ENCODE measurements at regions not wholly inside any gene's neighbourhood (a gene's known extent, or its start where the extent isn't known, plus 50 kb on each side); places are given as distances from the start of the nearest gene placed in this dataset.

- TF ChIP-seq GATA3 (IDR thresholded peaks at IDR 0.05; ENCODE audit: borderline replicate concordance) (no peak), CHD4 (IDR thresholded peaks at IDR 0.05; ENCODE audit: borderline replicate concordance) (no peak), JUN (IDR thresholded peaks at IDR 0.05) (no peak), NFE2L2 (conservative IDR thresholded peaks at IDR 0.05; ENCODE audit: low read length) (no peak), CBX8 (IDR thresholded peaks at IDR 0.05) (no peak)
These were observed 57.4 kb upstream of the CITED4 start (continued) for GRCh38 chr1:40919475-40920011.

GRCh38 chr1:40921522-40921921 lies 58.0 kb upstream of the CTPS1 start:
- WGBS (ENCODE audit: missing lambda C conversion rate) = 66% methylated on average over 4 of the region's 4 CpGs
- no peak overlapping the region for H3K4me3 ChIP-seq
- DNase-seq (ENCODE audit: low read depth in 1 of 2, low spot score in 1 of 2) (no peak), ATAC-seq (no peak), FAIRE-seq (no peak)
- CTCF ChIA-PET = no interaction called here
- H3K9me3 ChIP-seq = no peaks in the 10 kb centered on the region
- no peak overlapping the region for H3K4me2 ChIP-seq
- H3K4me1 ChIP-seq = no peaks in the 10 kb centered on the region
- POLR2A ChIA-PET = no interaction called here
- TF ChIP-seq GATA3 (IDR thresholded peaks at IDR 0.05; ENCODE audit: borderline replicate concordance) (no peak), POLR2AphosphoS2 (conservative IDR thresholded peaks at IDR 0.05; ENCODE audit: low read length) (no peak)
- no peak overlapping the region for H3K27ac ChIP-seq

GRCh38 chr1:40921981-40922677 lies 57.4 kb upstream of the CTPS1 start:
- TF ChIP-seq HMGXB4 (CRISPR knock-in tag; IDR thresholded peaks at IDR 0.05; ENCODE audit: borderline replicate concordance) = no peak
- TF ChIP-seq CEBPB (IDR thresholded peaks at IDR 0.05) = no peak
- TF ChIP-seq RAD21 (conservative IDR thresholded peaks at IDR 0.05 in 1 of 2, IDR thresholded peaks at IDR 0.05 in 1 of 2) = no peak
- no peak for TF ChIP-seq ELK1 (IDR thresholded peaks at IDR 0.05; ENCODE audit: low read depth, low read length)
- TF ChIP-seq RARB (CRISPR knock-in tag; IDR thresholded peaks at IDR 0.05) = no peak
- TF ChIP-seq JUN (IDR thresholded peaks at IDR 0.05) = no peak
- TF ChIP-seq FOXS1 (CRISPR knock-in tag; IDR thresholded peaks at IDR 0.05) = no peak
- TF ChIP-seq SREBF2 (IDR thresholded peaks at IDR 0.05) = no peak
- no peak for TF ChIP-seq RFX5 (IDR thresholded peaks at IDR 0.05)
- no peak for TF ChIP-seq POLR2A (IDR thresholded peaks at IDR 0.05; ENCODE audit: low read length)
- no peak for TF ChIP-seq HES2 (IDR thresholded peaks at IDR 0.05)
- TF ChIP-seq MAFK (IDR thresholded peaks at IDR 0.05; ENCODE audit: partially characterized antibody) = no peak
- no peak for TF ChIP-seq HOXB5 (CRISPR knock-in tag; IDR thresholded peaks at IDR 0.05)
- TF ChIP-seq ZNF302 (CRISPR knock-in tag; IDR thresholded peaks at IDR 0.05) = no peak
- no peak for DNase-seq (ENCODE audit: low read depth in 1 of 2, low spot score in 1 of 2)
- no peak for ATAC-seq
- Histone ChIP-seq H3K9me3 (no peaks in the 10 kb centered on the region), H3K4me1 (no peaks in the 10 kb centered on the region), H3K4me3 (no peak overlapping the region), H3K27ac (no peak overlapping the region), H3K4me2 (no peak overlapping the region)
- no peak for FAIRE-seq
- ChIA-PET CTCF (interaction anchor here (1.4 kb wide), 1 partner anchor 22 kb away, joined by 4 read pairs; no protein-coding TSS in a partner anchor), POLR2A (interaction anchor here (1.8 kb wide), 1 partner anchor 60 kb away, joined by 5 read pairs; the partner anchor contains the start of gene CITED4)
- WGBS (ENCODE audit: missing lambda C conversion rate) = 88% methylated on average over 3 of the region's 3 CpGs

Measured in A549 (cell line).